NB4 (cell line): ENCODE measurements at regions not wholly inside any gene's neighbourhood (a gene's known extent, or its start where the extent isn't known, plus 50 kb on each side); places are given as distances from the start of the nearest gene placed in this dataset.

Experiments used
- DNase-seq: peaks from one replicate; pipeline ENCODE4 v3.0.0; 2010; ENCODE audit warnings: low read depth
- H3K4me3 ChIP-seq: one replicate; pipeline ENCODE4 v1.5.1; 2011; ENCODE audit warnings: mild to moderate bottlenecking, low read depth, low read length, moderate library complexity
- CTCF ChIP-seq: IDR thresholded peaks from one replicate; pipeline ENCODE4 v1.5.1; 2012; ENCODE audit warnings: low read depth, low read length
- MYC ChIP-seq: IDR thresholded peaks from 2 replicates; pipeline ENCODE4 v1.6.1; 2011; ENCODE audit warnings: low read depth, low read length
- POLR2A ChIP-seq: IDR thresholded peaks from 2 replicates; pipeline ENCODE4 v1.6.1; 2011; ENCODE audit warnings: mild to moderate bottlenecking; ENCODE audit not compliant: insufficient read length; ENCODE audit errors: extremely low read depth
- TF ChIP-seq, protein P1 (sequence below): IDR thresholded peaks from 2 replicates; pipeline ENCODE4 v1.6.1; 2011; ENCODE audit warnings: low read depth, low read length

DNA sequence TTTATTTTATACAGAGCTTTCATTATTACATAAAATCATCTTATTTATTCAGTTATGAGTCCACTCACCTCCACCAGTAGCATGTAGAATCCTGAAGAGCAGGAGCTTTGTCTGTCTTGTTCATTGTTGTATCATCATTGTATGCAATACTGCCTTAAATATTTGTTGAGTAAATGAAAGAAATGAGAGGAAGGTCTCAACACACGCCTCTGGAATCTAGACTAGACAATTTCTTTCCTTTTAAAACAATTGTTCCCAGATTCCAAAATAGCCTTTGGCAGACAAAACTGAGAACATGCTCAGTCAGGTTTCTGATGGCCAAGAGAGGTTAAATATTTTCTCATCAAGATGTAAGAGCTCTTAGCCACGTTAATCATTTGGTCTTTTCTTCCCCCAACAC is 173.1 kb upstream of the AGR3 start:
- H3K4me3 ChIP-seq = no peak overlapping the region
- DNase-seq = no peak
- TF ChIP-seq, protein P1, sequence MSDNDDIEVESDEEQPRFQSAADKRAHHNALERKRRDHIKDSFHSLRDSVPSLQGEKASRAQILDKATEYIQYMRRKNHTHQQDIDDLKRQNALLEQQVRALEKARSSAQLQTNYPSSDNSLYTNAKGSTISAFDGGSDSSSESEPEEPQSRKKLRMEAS = no peak
- TF ChIP-seq MYC = no peak
- no peak for TF ChIP-seq CTCF
- no peak for TF ChIP-seq POLR2A

DNA sequence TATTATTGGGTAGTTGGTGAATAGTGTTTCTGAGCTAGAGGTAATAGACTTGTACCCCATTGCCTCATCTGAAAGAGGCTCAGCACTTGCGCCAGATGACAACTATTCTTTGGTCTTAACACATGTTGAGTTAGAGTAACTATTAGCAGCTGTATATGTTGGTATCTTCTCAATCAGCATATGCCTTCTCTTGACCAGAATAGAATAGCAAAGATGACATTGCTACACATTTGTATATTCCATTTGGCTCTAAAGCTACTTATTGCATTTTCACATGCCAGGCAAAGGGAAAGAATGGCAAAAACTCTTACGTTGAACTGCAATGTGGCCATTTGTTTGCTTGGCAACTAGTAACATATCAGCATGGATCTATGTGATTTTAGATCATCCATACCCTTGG is 173.8 kb upstream of the AGR3 start:
- no peak overlapping the region for H3K4me3 ChIP-seq
- TF ChIP-seq CTCF (no peak), MYC (no peak), POLR2A (no peak)
- TF ChIP-seq, protein P1 = no peak
- no peak for DNase-seq

- TF ChIP-seq POLR2A (no peak), CTCF (no peak), MYC (no peak)
- TF ChIP-seq, protein P1 = no peak
- no peak for DNase-seq
- no peak overlapping the region for H3K4me3 ChIP-seq
Observed at GRCh38 chr7:17056491-17057142, 174.8 kb upstream of the AGR3 start.

- H3K4me3 ChIP-seq = no peak overlapping the region
- no peak for DNase-seq
- TF ChIP-seq POLR2A (no peak), MYC (no peak), CTCF (no peak)
- TF ChIP-seq, protein P1 = no peak
Observed at GRCh38 chr7:17057143-17057509, 175.3 kb upstream of the AGR3 start.

DNA sequence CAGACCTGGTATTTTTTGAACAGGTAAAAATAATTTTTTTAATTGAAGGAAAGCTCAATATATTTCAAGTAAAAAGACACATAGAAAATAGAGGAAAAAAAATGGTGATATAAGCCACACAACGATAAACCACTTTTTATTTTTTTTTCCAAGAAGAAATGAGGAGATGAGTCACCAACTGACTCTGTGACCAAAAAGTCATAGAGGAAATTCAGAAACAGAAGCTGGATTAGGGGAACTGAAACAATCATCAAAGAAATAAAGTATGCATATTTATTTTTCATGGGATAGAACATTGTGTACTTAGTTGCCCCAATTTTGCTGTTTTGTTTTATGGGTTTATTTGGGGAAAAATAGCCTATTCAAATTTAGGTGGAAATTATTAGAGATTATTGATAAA is 176.8 kb upstream of the AGR3 start:
- DNase-seq = peak; percentile 78

DNA sequence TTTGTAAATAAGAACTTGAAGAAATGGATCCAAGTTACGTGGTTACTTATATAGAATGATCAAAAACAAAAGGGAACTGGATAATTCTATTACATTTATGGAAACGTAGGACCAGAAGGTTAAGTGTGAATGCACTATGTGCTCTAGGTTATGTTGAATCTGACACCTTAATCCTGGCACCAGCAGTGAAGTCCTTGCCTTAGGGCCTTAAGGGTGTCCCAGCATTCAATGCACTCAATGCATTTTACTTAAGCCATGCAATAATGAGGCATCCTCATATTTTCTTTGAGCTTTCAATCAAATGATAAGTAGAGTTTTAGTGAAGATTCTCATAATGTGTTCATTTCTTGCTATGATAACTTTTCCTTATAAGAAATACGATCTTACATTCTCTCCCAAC is 178.3 kb upstream of the AGR3 start:
- no peak overlapping the region for H3K4me3 ChIP-seq
- DNase-seq = no peak
- no peak for TF ChIP-seq POLR2A
- TF ChIP-seq, protein P1 = no peak
- TF ChIP-seq CTCF = no peak
- no peak for TF ChIP-seq MYC

More for the DNA sequence above, 176.8 kb upstream of the AGR3 start:
- H3K4me3 ChIP-seq = no peak overlapping the region
- TF ChIP-seq, protein P1 = no peak
- TF ChIP-seq MYC = no peak
